IMR-90 (cell line): ENCODE measurements at regions not wholly inside any gene's neighbourhood (a gene's known extent, or its start where the extent isn't known, plus 50 kb on each side); places are given as distances from the start of the nearest gene placed in this dataset.

Source experiments
- BHLHE40 ChIP-seq: fragments of 150-350 bp; IDR thresholded peaks from 2 replicates; pipeline ENCODE4 v1.6.1; 2016; ENCODE audit warnings: mild to moderate bottlenecking, low read depth, low read length
- CEBPB ChIP-seq: IDR thresholded peaks from 2 replicates; pipeline ENCODE4 v1.6.1; 2012; ENCODE audit warnings: low read depth, low read length, improper control_type of control experiment
- FOS ChIP-seq: fragments of 150-350 bp; IDR thresholded peaks from 2 replicates; pipeline ENCODE4 v1.6.1; 2016; ENCODE audit warnings: low read depth, low read length
- MAFK ChIP-seq: IDR thresholded peaks from 2 replicates; pipeline ENCODE4 v1.6.1; 2012; ENCODE audit warnings: low read depth, low read length, improper control_type of control experiment
- MAZ ChIP-seq: IDR thresholded peaks from 2 replicates; pipeline ENCODE4 v1.6.1; 2012; ENCODE audit warnings: low read depth, mild to moderate bottlenecking, low read length, improper control_type of control experiment, moderate library complexity, borderline replicate concordance
- NFE2L2 ChIP-seq: fragments of 150-350 bp; IDR thresholded peaks from 2 replicates; pipeline ENCODE4 v1.6.1; 2016; ENCODE audit warnings: low read depth, mild to moderate bottlenecking, low read length
- POLR2A ChIP-seq: IDR thresholded peaks from 2 replicates; pipeline ENCODE4 v1.6.1; 2012; ENCODE audit warnings: mild to moderate bottlenecking, low read depth, low read length
- RAD21 ChIP-seq: IDR thresholded peaks from 2 replicates; pipeline ENCODE4 v1.6.1; 2012; ENCODE audit warnings: low read length, improper control_type of control experiment
- RCOR1 ChIP-seq: IDR thresholded peaks from 2 replicates; pipeline ENCODE4 v1.6.1; 2012; ENCODE audit warnings: mild to moderate bottlenecking, low read length, improper control_type of control experiment; ENCODE audit not compliant: insufficient replicate concordance
- RFX5 ChIP-seq: IDR thresholded peaks from 2 replicates; pipeline ENCODE4 v1.8.0; 2012; ENCODE audit warnings: low read depth, mild to moderate bottlenecking, low read length, moderate library complexity
- SMC3 ChIP-seq: fragments of 150-350 bp; IDR thresholded peaks from 2 replicates; pipeline ENCODE4 v1.6.1; 2016; ENCODE audit warnings: low read depth, mild to moderate bottlenecking, antibody characterized with exemption, low read length, moderate library complexity
- TF ChIP-seq, protein P1 (sequence below): conservative IDR thresholded peaks from 2 replicates; pipeline ENCODE4 v1.5.1; 2012; ENCODE audit warnings: mild to moderate bottlenecking, low read depth, low read length, improper control_type of control experiment
- TF ChIP-seq, protein P2 (sequence below): fragments of 150-350 bp; IDR thresholded peaks from 2 replicates; pipeline ENCODE4 v1.6.1; 2017; ENCODE audit warnings: mild to moderate bottlenecking, antibody characterized with exemption, low read length, low read depth
- TF ChIP-seq, protein P3 (sequence below): fragments of 150-350 bp; IDR thresholded peaks from 2 replicates; pipeline ENCODE4 v1.6.1; 2016; ENCODE audit warnings: low read depth, mild to moderate bottlenecking, low read length, moderate library complexity, borderline replicate concordance

DNA sequence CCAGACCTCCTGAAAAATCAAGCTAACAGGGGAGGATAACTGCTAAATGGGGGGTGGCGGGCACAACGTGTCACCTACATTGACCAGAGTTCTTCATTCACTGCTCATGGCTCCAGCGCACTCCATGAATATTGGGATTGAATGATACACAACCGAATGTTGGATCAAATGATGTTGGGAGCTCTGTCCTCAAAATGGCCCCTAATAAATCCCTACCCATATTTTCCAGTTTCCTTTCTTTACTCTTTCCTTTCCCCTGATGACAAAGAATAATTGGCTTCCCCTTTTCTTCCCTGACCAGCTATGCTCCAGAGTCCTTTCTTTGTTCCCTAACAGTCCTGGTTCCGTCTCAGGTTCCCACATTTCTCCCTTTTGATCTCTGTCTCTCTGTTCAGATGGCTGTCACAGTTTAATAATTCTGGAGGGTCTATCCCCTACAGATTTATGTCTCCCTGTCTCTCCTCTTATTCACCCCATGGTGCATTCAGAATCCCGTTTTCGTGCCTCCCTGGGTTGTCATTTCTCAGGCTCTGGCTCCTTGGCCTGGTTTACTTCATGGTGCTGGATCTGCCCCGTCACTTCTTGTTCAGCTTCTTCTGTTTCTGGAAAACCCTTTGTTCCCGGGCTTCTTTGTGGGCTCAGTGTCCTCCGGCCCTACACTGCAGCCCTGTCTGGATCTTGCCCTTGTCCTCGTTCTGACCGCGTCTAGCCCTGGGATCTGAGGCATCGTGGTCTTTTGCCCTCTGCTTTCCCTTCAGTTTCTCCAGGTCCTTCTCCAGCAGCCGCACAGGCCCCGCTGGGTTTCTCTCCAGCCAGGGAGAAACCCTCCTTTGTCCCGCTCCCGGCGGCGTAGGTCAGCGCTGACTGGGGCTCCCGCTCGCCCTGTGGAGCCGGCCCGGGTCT, 78.3 kb downstream of the NDUFS5 start:
- TF ChIP-seq CEBPB: no peak
- no peak for TF ChIP-seq POLR2A
- TF ChIP-seq, protein P1, sequence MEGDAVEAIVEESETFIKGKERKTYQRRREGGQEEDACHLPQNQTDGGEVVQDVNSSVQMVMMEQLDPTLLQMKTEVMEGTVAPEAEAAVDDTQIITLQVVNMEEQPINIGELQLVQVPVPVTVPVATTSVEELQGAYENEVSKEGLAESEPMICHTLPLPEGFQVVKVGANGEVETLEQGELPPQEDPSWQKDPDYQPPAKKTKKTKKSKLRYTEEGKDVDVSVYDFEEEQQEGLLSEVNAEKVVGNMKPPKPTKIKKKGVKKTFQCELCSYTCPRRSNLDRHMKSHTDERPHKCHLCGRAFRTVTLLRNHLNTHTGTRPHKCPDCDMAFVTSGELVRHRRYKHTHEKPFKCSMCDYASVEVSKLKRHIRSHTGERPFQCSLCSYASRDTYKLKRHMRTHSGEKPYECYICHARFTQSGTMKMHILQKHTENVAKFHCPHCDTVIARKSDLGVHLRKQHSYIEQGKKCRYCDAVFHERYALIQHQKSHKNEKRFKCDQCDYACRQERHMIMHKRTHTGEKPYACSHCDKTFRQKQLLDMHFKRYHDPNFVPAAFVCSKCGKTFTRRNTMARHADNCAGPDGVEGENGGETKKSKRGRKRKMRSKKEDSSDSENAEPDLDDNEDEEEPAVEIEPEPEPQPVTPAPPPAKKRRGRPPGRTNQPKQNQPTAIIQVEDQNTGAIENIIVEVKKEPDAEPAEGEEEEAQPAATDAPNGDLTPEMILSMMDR: no peak
- TF ChIP-seq BHLHE40: no peak
- TF ChIP-seq RCOR1: no peak
- TF ChIP-seq SMC3: no peak
- TF ChIP-seq FOS: no peak
- TF ChIP-seq NFE2L2: no peak
- TF ChIP-seq, protein P2, sequence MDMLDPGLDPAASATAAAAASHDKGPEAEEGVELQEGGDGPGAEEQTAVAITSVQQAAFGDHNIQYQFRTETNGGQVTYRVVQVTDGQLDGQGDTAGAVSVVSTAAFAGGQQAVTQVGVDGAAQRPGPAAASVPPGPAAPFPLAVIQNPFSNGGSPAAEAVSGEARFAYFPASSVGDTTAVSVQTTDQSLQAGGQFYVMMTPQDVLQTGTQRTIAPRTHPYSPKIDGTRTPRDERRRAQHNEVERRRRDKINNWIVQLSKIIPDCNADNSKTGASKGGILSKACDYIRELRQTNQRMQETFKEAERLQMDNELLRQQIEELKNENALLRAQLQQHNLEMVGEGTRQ: no peak
- TF ChIP-seq MAZ: no peak
- TF ChIP-seq RFX5: no peak
- no peak for TF ChIP-seq RAD21
- TF ChIP-seq MAFK: no peak
- TF ChIP-seq, protein P3, sequence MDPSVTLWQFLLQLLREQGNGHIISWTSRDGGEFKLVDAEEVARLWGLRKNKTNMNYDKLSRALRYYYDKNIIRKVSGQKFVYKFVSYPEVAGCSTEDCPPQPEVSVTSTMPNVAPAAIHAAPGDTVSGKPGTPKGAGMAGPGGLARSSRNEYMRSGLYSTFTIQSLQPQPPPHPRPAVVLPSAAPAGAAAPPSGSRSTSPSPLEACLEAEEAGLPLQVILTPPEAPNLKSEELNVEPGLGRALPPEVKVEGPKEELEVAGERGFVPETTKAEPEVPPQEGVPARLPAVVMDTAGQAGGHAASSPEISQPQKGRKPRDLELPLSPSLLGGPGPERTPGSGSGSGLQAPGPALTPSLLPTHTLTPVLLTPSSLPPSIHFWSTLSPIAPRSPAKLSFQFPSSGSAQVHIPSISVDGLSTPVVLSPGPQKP: no peak
